ENCODE measurements at regions not wholly inside any gene's neighbourhood (a gene's known extent, or its start where the extent isn't known, plus 50 kb on each side); places are given as distances from the start of the nearest gene placed in this dataset.

- Histone ChIP-seq H3K79me2 (no peaks in the 10 kb centered on the region), H3K4me3 (no peak overlapping the region), H3K9me2 (replicated peaks; ENCODE audit: insufficient read depth) (no peaks in the 10 kb centered on the region), H4K20me1 (ENCODE audit: insufficient read depth, poor library complexity, severe bottlenecking) (no peaks in the 10 kb centered on the region), H2AFZ (no peak overlapping the region), H3K4me1 (ENCODE audit: insufficient read depth) (peaks cover 6% of the 10 kb centered on the region), H3K9me3 (ENCODE audit: low read depth) (no peaks in the 10 kb centered on the region), H3K27me3 (no peaks in the 10 kb centered on the region), H3K4me2 (no peak overlapping the region), H3K27ac (no peak overlapping the region), H3K36me3 (replicated peaks; ENCODE audit: insufficient read depth, low read depth) (no peaks in the 10 kb centered on the region)
- DNase-seq (ENCODE audit: low spot score) = no peak
- TF ChIP-seq EZH2 (IDR thresholded peaks at IDR 0.05; ENCODE audit: borderline replicate concordance) (no peak), EZH2phosphoT487 (IDR thresholded peaks at IDR 0.05; ENCODE audit: low read depth, severe bottlenecking, unreplicated experiment) (no peak), CTCF (IDR thresholded peaks at IDR 0.05; ENCODE audit: poor library complexity) (no peak)
These were observed 57.1 kb upstream of the CITED2 start for GRCh38 chr6:139431602-139431956.

GRCh38 chr6:139430899-139431601 lies 56.6 kb upstream of the CITED2 start:
- WGBS (ENCODE audit: low lambda C conversion rate, missing lambda C conversion rate) = 96% methylated on average over 4 of the region's 4 CpGs
- Histone ChIP-seq H3K27me3 (no peaks in the 10 kb centered on the region), H3K4me3 (no peak overlapping the region)

GRCh38 chr6:139429580-139430145 lies 55.2 kb upstream of the CITED2 start:
- H3K9me3 ChIP-seq (ENCODE audit: low read depth) = no peaks in the 10 kb centered on the region
- no peaks in the 10 kb centered on the region for H3K9me2 ChIP-seq (replicated peaks; ENCODE audit: insufficient read depth)
- H3K36me3 ChIP-seq (replicated peaks; ENCODE audit: insufficient read depth, low read depth) = no peaks in the 10 kb centered on the region
- peaks cover 6% of the 10 kb centered on the region for H3K4me1 ChIP-seq (ENCODE audit: insufficient read depth)
- no peak overlapping the region for H3K4me2 ChIP-seq
- H2AFZ ChIP-seq = peak overlapping the region; percentile 28
- H3K79me2 ChIP-seq = no peaks in the 10 kb centered on the region
- no peak overlapping the region for H3K4me3 ChIP-seq
- H3K27ac ChIP-seq = no peak overlapping the region
- TF ChIP-seq EZH2phosphoT487 (IDR thresholded peaks at IDR 0.05; ENCODE audit: low read depth, severe bottlenecking, unreplicated experiment) (no peak), CTCF (IDR thresholded peaks at IDR 0.05; ENCODE audit: poor library complexity) (no peak), EZH2 (IDR thresholded peaks at IDR 0.05; ENCODE audit: borderline replicate concordance) (no peak)
- no peaks in the 10 kb centered on the region for H4K20me1 ChIP-seq (ENCODE audit: insufficient read depth, poor library complexity, severe bottlenecking)
- WGBS (ENCODE audit: low lambda C conversion rate, missing lambda C conversion rate) = 68% methylated on average over 7 of the region's 7 CpGs
- H3K27me3 ChIP-seq = no peaks in the 10 kb centered on the region
- DNase-seq (ENCODE audit: low spot score) = no peak

More at GRCh38 chr6:139430899-139431601, 56.6 kb upstream of the CITED2 start:
- no peaks in the 10 kb centered on the region for H3K9me3 ChIP-seq (ENCODE audit: low read depth)
- no peak overlapping the region for H3K27ac ChIP-seq
- no peak for DNase-seq (ENCODE audit: low spot score)
- TF ChIP-seq CTCF (IDR thresholded peaks at IDR 0.05; ENCODE audit: poor library complexity) (no peak), EZH2phosphoT487 (IDR thresholded peaks at IDR 0.05; ENCODE audit: low read depth, severe bottlenecking, unreplicated experiment) (no peak), EZH2 (IDR thresholded peaks at IDR 0.05; ENCODE audit: borderline replicate concordance) (no peak)
- peaks cover 6% of the 10 kb centered on the region for H3K4me1 ChIP-seq (ENCODE audit: insufficient read depth)
- H3K79me2 ChIP-seq = no peaks in the 10 kb centered on the region
- H3K4me2 ChIP-seq = no peak overlapping the region
- no peaks in the 10 kb centered on the region for H3K36me3 ChIP-seq (replicated peaks; ENCODE audit: insufficient read depth, low read depth)
- no peak overlapping the region for H2AFZ ChIP-seq
- no peaks in the 10 kb centered on the region for H3K9me2 ChIP-seq (replicated peaks; ENCODE audit: insufficient read depth)
- H4K20me1 ChIP-seq (ENCODE audit: insufficient read depth, poor library complexity, severe bottlenecking) = no peaks in the 10 kb centered on the region

Data from hepatocyte (in vitro differentiated cells).